ENCODE measurements at regions not wholly inside any gene's neighbourhood (a gene's known extent, or its start where the extent isn't known, plus 50 kb on each side); places are given as distances from the start of the nearest gene placed in this dataset.

DNA sequence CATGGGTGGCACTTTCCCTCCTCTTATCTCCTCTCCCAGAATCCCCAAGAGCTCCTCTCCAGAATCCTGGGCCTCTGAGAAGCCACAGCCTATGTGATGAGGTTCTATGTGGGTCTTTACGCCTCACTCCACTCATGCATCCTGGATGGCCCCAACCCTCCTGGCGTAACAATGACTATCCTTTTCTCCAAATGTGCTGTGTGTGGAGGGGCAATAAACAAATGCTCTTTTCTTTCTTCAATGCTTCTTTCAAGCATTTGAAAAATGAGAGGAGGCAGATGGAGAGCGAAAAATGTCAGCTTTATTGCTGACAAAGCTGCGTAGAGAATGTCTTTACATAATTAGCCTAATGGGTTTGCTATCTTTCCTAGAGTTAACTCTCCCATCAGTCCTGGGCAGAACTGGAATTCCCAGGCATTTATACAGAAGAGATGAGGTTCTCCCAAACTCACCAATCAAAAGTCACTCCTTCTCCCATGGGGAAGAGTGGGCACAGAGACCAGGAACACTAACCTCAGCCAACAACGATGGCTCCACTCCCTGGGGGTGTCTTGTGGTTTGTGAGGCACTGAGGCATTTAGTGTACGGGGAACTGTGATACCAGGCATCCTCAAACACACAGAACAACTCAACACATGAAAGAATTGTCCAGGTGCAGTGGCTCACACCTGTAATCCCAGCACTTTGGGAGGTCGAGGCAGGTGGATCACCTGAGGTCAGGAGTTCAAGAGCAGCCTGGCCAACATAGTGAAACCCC is 118.9 kb upstream of the SLC34A2 start:
- no peaks in the 10 kb centered on the region for H3K27me3 ChIP-seq (ENCODE audit: insufficient read depth, low read length)
- H3K4me3 ChIP-seq (replicated peaks in 1 of 2; ENCODE audit: low read depth in 1 of 2, low read length in 2 of 2) = no peak overlapping the region
- ATAC-seq = no peak
- intact Hi-C loops (cut with micrococcal nuclease) = no loop called here
- H3K27ac ChIP-seq (ENCODE audit: low read depth, low read length) = no peak overlapping the region
- no peak overlapping the region for H3K9ac ChIP-seq (ENCODE audit: low read length)
- BruUV-seq (replicated peaks) = no TSS peak
- no peaks in the 10 kb centered on the region for H4K20me1 ChIP-seq (ENCODE audit: insufficient read depth)
- no peaks in the 10 kb centered on the region for H3K36me3 ChIP-seq (ENCODE audit: control insufficient read depth in 1 of 2, insufficient read depth in 2 of 2, low read length in 2 of 2)
- no peak overlapping the region for H3K4me2 ChIP-seq (ENCODE audit: low read length)
- H3K4me1 ChIP-seq (ENCODE audit: control insufficient read depth in 1 of 2, insufficient read depth in 2 of 2, low read length in 2 of 2) = peaks cover 0 to 4% of the 10 kb centered on the region in 2 experiments; a peak in 1 of 4 replicates
- no peaks in the 10 kb centered on the region for H3K9me2 ChIP-seq (ENCODE audit: insufficient read depth)
- no peak overlapping the region for H2AFZ ChIP-seq (ENCODE audit: low read depth, low read length, poor library complexity, severe bottlenecking)
- ChIA-PET RAD21 (ENCODE audit: low non-redundant PET in 1 of 2, low total read pairs in 2 of 2, uncharacterized antibody in 2 of 2, unreplicated experiment in 2 of 2) (no interaction called here), CTCF (no interaction called here), POLR2A (no interaction called here)
- no peaks in the 10 kb centered on the region for H3K9me3 ChIP-seq (ENCODE audit: control insufficient read depth in 1 of 2, insufficient read depth in 1 of 2, low read depth in 1 of 2, low read length in 2 of 2)
- no peak for DNase-seq (ENCODE audit: low read depth, low spot score)
- no peak for TF ChIP-seq SP1 (IDR thresholded peaks at IDR 0.05; ENCODE audit: low read depth)
- no peak for TF ChIP-seq JUND (IDR thresholded peaks at IDR 0.05)
- no peak for TF ChIP-seq SRF (IDR thresholded peaks at IDR 0.05; ENCODE audit: low read depth)
- no peak for TF ChIP-seq POLR2AphosphoS5 (IDR thresholded peaks at IDR 0.05; ENCODE audit: low read depth, low read length)
- TF ChIP-seq EZH2phosphoT487 (IDR thresholded peaks at IDR 0.05; ENCODE audit: borderline replicate concordance) = no peak
- TF ChIP-seq, protein P1, sequence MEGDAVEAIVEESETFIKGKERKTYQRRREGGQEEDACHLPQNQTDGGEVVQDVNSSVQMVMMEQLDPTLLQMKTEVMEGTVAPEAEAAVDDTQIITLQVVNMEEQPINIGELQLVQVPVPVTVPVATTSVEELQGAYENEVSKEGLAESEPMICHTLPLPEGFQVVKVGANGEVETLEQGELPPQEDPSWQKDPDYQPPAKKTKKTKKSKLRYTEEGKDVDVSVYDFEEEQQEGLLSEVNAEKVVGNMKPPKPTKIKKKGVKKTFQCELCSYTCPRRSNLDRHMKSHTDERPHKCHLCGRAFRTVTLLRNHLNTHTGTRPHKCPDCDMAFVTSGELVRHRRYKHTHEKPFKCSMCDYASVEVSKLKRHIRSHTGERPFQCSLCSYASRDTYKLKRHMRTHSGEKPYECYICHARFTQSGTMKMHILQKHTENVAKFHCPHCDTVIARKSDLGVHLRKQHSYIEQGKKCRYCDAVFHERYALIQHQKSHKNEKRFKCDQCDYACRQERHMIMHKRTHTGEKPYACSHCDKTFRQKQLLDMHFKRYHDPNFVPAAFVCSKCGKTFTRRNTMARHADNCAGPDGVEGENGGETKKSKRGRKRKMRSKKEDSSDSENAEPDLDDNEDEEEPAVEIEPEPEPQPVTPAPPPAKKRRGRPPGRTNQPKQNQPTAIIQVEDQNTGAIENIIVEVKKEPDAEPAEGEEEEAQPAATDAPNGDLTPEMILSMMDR (IDR thresholded peaks at IDR 0.05 in 2 of 3, conservative IDR thresholded peaks at IDR 0.05 in 1 of 3; ENCODE audit: borderline replicate concordance in 1 of 3, insufficient read depth in 1 of 3, low read depth in 2 of 3, low read length in 2 of 3) = no peak
- no peak for TF ChIP-seq EGR1 (IDR thresholded peaks at IDR 0.05; ENCODE audit: low read depth)
- no peak for TF ChIP-seq TCF7L2 (IDR thresholded peaks at IDR 0.05; ENCODE audit: borderline replicate concordance, extremely low read depth, insufficient read depth, insufficient read length)
- TF ChIP-seq, protein P2, sequence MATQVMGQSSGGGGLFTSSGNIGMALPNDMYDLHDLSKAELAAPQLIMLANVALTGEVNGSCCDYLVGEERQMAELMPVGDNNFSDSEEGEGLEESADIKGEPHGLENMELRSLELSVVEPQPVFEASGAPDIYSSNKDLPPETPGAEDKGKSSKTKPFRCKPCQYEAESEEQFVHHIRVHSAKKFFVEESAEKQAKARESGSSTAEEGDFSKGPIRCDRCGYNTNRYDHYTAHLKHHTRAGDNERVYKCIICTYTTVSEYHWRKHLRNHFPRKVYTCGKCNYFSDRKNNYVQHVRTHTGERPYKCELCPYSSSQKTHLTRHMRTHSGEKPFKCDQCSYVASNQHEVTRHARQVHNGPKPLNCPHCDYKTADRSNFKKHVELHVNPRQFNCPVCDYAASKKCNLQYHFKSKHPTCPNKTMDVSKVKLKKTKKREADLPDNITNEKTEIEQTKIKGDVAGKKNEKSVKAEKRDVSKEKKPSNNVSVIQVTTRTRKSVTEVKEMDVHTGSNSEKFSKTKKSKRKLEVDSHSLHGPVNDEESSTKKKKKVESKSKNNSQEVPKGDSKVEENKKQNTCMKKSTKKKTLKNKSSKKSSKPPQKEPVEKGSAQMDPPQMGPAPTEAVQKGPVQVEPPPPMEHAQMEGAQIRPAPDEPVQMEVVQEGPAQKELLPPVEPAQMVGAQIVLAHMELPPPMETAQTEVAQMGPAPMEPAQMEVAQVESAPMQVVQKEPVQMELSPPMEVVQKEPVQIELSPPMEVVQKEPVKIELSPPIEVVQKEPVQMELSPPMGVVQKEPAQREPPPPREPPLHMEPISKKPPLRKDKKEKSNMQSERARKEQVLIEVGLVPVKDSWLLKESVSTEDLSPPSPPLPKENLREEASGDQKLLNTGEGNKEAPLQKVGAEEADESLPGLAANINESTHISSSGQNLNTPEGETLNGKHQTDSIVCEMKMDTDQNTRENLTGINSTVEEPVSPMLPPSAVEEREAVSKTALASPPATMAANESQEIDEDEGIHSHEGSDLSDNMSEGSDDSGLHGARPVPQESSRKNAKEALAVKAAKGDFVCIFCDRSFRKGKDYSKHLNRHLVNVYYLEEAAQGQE (IDR thresholded peaks at IDR 0.05; ENCODE audit: low read depth) = no peak
- TF ChIP-seq CEBPB (IDR thresholded peaks at IDR 0.05; ENCODE audit: low read depth) = no peak
- no peak for TF ChIP-seq POLR2A (IDR thresholded peaks at IDR 0.05; ENCODE audit: borderline replicate concordance, extremely low read depth, insufficient read depth, insufficient read length)
- no peak for TF ChIP-seq CBX3 (IDR thresholded peaks at IDR 0.05; ENCODE audit: low read depth)
- no peak for TF ChIP-seq ZNF274 (IDR thresholded peaks at IDR 0.05; ENCODE audit: low read depth, low read length)
- TF ChIP-seq FOSL1 (IDR thresholded peaks at IDR 0.05; ENCODE audit: low read depth) = no peak
- H3K79me2 ChIP-seq (ENCODE audit: insufficient read depth, low read length) = no peaks in the 10 kb centered on the region
